Parathyroid adenoma (tissue), 2 donors: ENCODE measurements at regions not wholly inside any gene's neighbourhood (a gene's known extent, or its start where the extent isn't known, plus 50 kb on each side); places are given as distances from the start of the nearest gene placed in this dataset.
"Not testable (repeated sequence)": the region's sequence is repeated elsewhere in the genome, so short reads cannot be mapped to it uniquely, and the experiment has no call there.

Experiments
- H2AFZ ChIP-seq: fragments of 300-600 bp; sonication (generic); one replicate; pipeline ENCODE4 v1.7.0; 2017; ENCODE audit warnings: antibody characterized with exemption, mild to moderate bottlenecking
- H3K27ac ChIP-seq: fragments of 300-600 bp; sonication (generic); one replicate; pipeline ENCODE4 v1.7.0; 2017
- H3K27me3 ChIP-seq: fragments of 300-600 bp; sonication (generic); one replicate; pipeline ENCODE4 v1.7.0; 2017; ENCODE audit warnings: low read length; ENCODE audit not compliant: control insufficient read depth, insufficient read depth
- H3K36me3 ChIP-seq: fragments of 300-600 bp; sonication (generic); one replicate; pipeline ENCODE4 v1.7.0; 2017; ENCODE audit warnings: low read length; ENCODE audit not compliant: control insufficient read depth, insufficient read depth
- H3K4me1 ChIP-seq: fragments of 300-600 bp; sonication (generic); one replicate; pipeline ENCODE4 v1.7.0; 2017; ENCODE audit warnings: control low read depth
- H3K4me2 ChIP-seq: fragments of 300-600 bp; sonication (generic); one replicate; pipeline ENCODE4 v1.7.0; 2017; ENCODE audit warnings: low read length
- H3K4me3 ChIP-seq: fragments of 300-600 bp; sonication (generic); one replicate; pipeline ENCODE4 v1.7.0; 2017; ENCODE audit warnings: low read depth, low read length
- H3K79me2 ChIP-seq: fragments of 300-600 bp; sonication (generic); one replicate; pipeline ENCODE4 v1.7.0; 2017; ENCODE audit warnings: control low read depth
- H3K9ac ChIP-seq: fragments of 300-600 bp; sonication (generic); one replicate; pipeline ENCODE4 v1.7.0; 2017; ENCODE audit warnings: mild to moderate bottlenecking
- H3K9me3 ChIP-seq: fragments of 300-600 bp; sonication (generic); one replicate; pipeline ENCODE4 v1.7.0; 2017; ENCODE audit warnings: low read length; ENCODE audit not compliant: control insufficient read depth
- CTCF ChIP-seq: fragments of 300-600 bp; sonication (generic); IDR thresholded peaks from one replicate; pipeline ENCODE4 v1.7.0; 2017; ENCODE audit warnings: antibody characterized with exemption, mild to moderate bottlenecking
- donor health status: primary hyperparathyroidism.

GRCh38 chr9:85332487-85332886, 409.3 kb downstream of the AGTPBP1 start:
- H3K79me2 ChIP-seq, result no peaks in the 10 kb centered on the region
- no peaks in the 10 kb centered on the region for H3K27me3 ChIP-seq
- no peak for TF ChIP-seq CTCF

GRCh38 chr9:85331626-85332025, 410.1 kb downstream of the AGTPBP1 start:
- Histone ChIP-seq H3K4me2 (no peak overlapping the region), H2AFZ (no peak overlapping the region), H3K9me3 (no peaks in the 10 kb centered on the region), H3K27ac (no peak overlapping the region), H3K4me3 (no peak overlapping the region), H3K9ac (no peak overlapping the region), H3K27me3 (no peaks in the 10 kb centered on the region), H3K4me1 (no peaks in the 10 kb centered on the region), H3K36me3 (no peaks in the 10 kb centered on the region), H3K79me2 (no peaks in the 10 kb centered on the region)
- TF ChIP-seq CTCF, result no peak

More at GRCh38 chr9:85332487-85332886, 409.3 kb downstream of the AGTPBP1 start:
- H3K4me1 ChIP-seq, result no peaks in the 10 kb centered on the region
- H3K27ac ChIP-seq, result no peak overlapping the region
- no peak overlapping the region for H3K4me3 ChIP-seq
- no peak overlapping the region for H2AFZ ChIP-seq
- H3K4me2 ChIP-seq, result no peak overlapping the region
- H3K36me3 ChIP-seq, result no peaks in the 10 kb centered on the region
- no peak overlapping the region for H3K9ac ChIP-seq
- no peaks in the 10 kb centered on the region for H3K9me3 ChIP-seq

GRCh38 chr9:85322592-85322991, 419.2 kb downstream of the AGTPBP1 start:
- Histone ChIP-seq H3K4me3 (no peak overlapping the region), H3K4me2 (no peak overlapping the region), H3K4me1 (no peaks in the 10 kb centered on the region), H3K9me3 (no peaks in the 10 kb centered on the region), H3K36me3 (no peaks in the 10 kb centered on the region), H3K27me3 (no peaks in the 10 kb centered on the region), H3K79me2 (no peaks in the 10 kb centered on the region), H2AFZ (no peak overlapping the region), H3K27ac (no peak overlapping the region), H3K9ac (no peak overlapping the region)
- TF ChIP-seq CTCF, result no peak

- Histone ChIP-seq H3K4me2 (no peak overlapping the region), H3K9me3 (no peaks in the 10 kb centered on the region), H3K27me3 (no peaks in the 10 kb centered on the region), H3K9ac (no peak overlapping the region), H3K79me2 (no peaks in the 10 kb centered on the region), H2AFZ (no peak overlapping the region), H3K4me1 (no peaks in the 10 kb centered on the region), H3K27ac (no peak overlapping the region), H3K36me3 (no peaks in the 10 kb centered on the region), H3K4me3 (no peak overlapping the region)
- TF ChIP-seq CTCF, result no peak
Observed at GRCh38 chr9:85321561-85321960, 420.2 kb downstream of the AGTPBP1 start.

- H3K4me2 ChIP-seq, result no peak overlapping the region
- H3K27ac ChIP-seq, result no peak overlapping the region
- no peaks in the 10 kb centered on the region for H3K27me3 ChIP-seq
- no peak overlapping the region for H3K9ac ChIP-seq
- H2AFZ ChIP-seq, result no peak overlapping the region
- H3K79me2 ChIP-seq, result no peaks in the 10 kb centered on the region
- no peaks in the 10 kb centered on the region for H3K9me3 ChIP-seq
- no peak for TF ChIP-seq CTCF
- no peaks in the 10 kb centered on the region for H3K36me3 ChIP-seq
- no peaks in the 10 kb centered on the region for H3K4me1 ChIP-seq
- no peak overlapping the region for H3K4me3 ChIP-seq
Observed at GRCh38 chr9:85319936-85320656, 421.7 kb downstream of the AGTPBP1 start.

- not testable (repeated sequence) for H3K9ac ChIP-seq, H3K4me1 ChIP-seq, H3K27me3 ChIP-seq, H3K4me3 ChIP-seq, H2AFZ ChIP-seq, H3K9me3 ChIP-seq, H3K4me2 ChIP-seq, H3K27ac ChIP-seq, H3K79me2 ChIP-seq, H3K36me3 ChIP-seq
Observed at GRCh38 chr9:85315535-85315934, 426.2 kb downstream of the AGTPBP1 start.
